HG02571 (cell line): ENCODE measurements at regions not wholly inside any gene's neighbourhood (a gene's known extent, or its start where the extent isn't known, plus 50 kb on each side); places are given as distances from the start of the nearest gene placed in this dataset.

Experiments
- ATAC-seq: cut with Tn5 transposase; IDR thresholded peaks from one replicate; pipeline ENCODE4 v1.9.1; 2021; ENCODE audit warnings: mild to moderate bottlenecking, moderate library complexity; ENCODE audit not compliant: unreplicated experiment

DNA sequence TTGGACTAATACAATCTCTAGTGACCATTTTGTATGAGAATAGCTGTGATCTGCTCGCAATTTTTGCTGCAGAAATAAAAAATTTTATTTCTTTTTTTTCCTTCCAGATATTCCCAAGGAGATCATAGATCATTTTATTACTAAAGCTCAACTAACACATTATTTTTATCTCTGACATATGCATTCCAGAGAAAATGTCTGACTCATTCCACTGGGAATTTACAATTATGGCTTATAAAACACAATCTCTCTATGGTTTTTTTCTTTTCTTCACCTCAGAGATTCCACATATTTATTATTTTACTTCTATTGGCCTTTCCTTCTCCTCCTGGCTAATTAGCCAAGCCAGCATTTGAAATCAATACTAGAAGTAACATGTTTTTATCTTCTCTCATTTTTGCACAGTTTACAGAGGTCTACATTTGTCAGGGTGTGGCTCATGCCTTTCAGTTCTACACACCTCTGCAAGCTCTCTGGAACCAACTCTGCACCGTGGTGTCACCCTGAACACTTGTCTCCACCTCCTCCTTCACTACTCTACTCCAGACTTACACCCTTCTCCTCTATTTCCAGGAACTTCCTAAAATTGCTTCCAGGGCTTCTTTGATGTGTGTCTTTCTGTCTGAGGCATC lies 59.8 kb upstream of the GPM6A start:
- no peak for ATAC-seq

DNA sequence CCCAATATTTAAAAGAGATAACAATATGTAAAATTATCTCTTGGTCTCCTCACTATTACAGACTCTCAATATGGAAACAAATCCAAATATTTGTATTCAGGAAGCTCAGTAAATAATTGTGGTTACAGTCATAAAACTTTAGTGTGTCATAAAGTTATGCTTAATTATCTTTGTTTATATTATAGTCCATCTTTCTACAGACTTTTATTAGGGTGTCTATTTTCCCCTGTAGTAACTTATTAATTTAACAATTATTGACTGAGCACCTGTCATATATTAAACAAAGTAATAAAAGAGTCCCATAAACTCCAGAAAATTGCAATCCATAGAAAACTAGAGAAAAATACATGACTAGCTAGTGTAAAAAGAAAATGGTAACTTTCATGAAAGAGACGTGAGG lies 61.6 kb upstream of the GPM6A start:
- ATAC-seq = no peak

DNA sequence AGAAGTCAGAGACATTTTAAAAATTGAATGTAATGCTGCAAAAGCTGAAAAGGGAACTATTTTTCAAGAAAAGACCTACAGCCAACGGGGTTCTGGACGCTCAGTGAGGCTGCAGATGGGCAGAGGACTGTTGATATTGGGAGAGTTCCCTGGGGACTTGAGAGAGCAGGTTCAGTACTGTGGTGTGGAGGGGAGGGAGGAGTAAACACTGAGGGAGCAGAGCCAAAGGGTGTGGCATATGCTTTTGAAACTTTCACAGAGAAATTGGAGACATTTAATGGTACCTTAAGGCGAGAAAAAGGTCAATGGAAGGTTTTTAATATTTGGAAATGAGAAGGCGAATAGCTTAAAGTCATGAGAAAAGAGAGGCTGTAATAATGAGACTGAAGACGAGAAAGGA lies 62.2 kb upstream of the GPM6A start:
- no peak for ATAC-seq

DNA sequence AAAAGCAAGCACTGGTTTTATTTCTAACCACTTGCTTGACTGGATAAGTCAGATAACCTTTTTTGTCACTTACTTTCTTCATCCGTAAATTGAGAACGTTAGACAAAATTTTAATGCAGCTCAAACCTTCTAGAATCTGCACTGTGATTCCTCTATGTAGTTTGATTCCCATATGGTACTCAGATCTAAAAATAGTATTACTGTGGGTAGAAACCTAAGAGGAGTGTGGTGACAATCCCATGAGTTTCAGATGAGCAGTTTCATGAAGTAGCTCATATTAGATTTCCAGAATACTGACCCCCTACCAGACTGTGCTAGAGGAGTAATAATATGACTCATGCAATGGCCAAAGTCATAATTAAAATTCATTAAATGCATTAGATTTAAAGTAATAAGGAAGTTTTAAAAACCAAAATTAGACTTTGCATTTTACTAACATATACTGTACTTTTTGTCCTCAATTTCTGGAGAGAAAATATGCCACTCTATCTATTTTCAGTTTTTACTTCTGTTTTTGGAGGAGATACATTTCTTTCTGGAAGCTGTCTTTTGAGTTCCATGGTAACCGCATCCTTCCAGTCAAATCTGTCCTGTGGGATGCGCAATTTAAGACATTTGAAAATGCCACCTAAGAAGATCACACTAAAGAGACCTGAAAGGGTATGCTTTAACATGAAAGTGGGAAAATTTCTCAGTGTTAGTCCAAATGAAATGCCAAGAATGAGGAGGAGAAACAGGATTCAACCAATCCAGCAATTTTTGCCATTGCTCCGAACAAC lies 64.1 kb upstream of the GPM6A start:
- ATAC-seq = no peak

DNA sequence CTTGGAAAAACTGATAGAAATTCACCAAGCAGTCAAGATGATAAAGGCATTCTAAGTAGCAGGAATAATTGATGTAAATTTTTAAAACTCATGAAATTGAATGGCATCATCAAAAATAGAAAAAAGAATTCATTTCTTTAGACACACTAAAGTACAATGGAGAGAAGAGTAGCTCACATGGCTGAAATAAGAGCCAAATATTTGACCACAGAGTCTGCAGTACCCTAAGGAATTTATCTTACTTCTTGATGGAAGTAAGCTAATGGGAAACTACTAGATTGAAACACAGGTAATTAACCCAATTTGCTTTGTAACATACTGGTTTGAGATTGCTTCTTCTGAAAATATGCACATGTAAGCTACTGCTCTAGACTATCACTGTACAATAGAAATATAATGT lies 70.8 kb upstream of the GPM6A start:
- ATAC-seq = no peak

DNA sequence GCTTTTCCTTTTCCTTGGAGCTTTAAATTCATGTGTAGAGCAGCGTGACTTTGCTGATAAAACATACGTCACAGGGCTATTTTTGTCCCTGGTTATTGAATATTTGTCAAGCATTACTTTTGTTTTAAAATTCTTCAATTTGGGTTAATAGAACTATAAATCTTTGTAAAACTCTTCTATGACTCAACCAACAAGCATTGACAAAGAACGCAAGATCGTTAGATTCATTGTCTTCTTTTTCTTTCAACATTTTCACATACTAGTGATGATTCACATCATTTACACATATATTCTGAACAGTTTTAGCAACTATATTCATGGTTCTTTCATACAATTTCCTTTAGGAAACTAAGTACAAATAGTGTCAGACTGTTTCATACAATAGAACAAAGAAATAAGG lies 72.0 kb upstream of the GPM6A start:
- no peak for ATAC-seq

DNA sequence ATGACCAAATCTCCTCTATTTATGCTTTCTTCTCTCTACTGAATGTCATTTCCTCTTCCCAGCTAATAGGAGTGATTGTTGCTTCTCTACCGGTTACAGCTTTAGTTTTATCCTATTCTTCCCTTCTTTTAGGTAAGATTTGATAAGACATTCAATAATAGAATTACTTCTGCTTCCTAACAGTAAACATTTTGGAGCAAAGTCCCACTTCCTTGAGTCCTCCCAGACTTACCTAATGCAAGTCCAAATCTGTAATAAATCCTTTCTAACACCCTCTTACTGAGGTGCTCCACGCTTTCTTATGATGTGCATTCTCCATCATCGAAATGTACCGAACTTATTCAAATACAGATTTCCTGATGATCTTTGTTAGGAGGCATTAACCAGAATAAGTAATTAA lies 79.2 kb upstream of the GPM6A start:
- no peak for ATAC-seq

DNA sequence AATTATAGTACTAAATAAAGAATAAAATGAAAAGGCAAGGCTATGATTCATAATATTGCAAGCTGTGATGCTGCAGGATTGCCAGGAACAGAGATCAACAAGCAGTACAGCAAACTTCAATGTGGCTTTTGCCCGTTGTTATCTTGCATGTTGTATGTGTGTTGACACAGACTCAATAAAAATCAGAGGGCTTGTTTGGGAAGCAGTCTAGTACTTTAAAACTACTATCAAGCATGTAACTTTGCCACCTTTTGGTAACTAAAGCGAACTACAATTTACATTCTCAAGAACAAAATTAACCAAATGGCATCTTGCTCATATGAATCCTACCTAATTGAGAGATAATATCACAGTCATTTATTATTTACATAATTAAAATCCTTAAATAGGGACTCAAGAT lies 79.8 kb upstream of the GPM6A start:
- ATAC-seq = no peak

DNA sequence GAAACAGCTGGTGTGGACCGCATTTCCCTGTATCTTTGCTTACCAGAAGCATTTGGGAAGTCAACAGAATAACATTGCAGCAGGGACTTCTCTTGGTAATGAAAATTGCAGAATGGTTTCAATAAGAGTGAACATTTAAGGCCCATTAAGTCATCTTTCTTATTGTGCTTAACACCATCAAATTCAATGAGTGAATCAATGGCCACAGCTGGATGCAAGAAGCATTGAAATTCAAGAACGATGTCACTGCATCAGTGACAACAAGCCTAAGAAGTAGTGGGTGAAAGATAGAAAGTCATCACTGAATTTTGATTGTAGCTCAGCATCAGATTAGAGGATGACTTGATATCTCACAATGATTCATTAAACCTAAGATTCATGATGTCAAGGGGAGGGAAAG lies 93.9 kb upstream of the GPM6A start:
- no peak for ATAC-seq

DNA sequence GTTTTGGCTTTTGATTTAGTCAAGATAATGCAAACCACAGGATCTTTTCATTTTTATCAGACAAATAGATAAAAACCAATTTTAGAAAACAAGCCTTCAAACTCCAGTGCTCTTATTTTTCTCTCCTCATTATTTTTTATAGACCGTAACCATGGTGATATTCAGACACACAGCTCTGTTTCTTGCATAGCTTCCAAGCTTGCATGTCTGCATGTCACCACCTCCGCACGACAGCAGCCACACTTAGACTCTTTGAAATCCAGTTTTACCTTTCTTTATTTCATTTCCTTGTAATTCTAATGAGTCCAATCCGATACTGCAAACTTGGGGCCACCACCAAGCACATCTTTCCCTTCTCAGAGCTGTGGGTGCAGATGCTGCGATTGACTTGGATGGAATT lies 94.3 kb upstream of the GPM6A start:
- no peak for ATAC-seq

DNA sequence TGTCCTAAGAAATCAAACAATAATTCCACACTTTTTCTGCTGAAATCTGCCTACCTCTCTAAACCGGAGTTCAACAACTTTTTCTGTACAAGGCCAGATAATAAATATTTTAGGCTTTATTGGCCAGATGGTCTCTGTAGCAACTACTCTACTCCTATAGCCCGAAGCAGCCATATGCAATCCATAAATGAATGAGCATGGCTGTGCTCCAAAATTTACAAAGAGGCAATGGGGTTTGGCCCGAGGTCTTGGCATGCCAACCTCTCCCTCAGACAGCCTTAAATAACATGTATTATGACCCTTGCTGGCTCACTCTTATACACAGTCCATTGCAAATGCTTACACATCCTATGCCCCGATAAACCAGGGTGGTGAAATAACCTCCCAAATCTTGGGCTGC lies 98.6 kb upstream of the GPM6A start:
- ATAC-seq = no peak

DNA sequence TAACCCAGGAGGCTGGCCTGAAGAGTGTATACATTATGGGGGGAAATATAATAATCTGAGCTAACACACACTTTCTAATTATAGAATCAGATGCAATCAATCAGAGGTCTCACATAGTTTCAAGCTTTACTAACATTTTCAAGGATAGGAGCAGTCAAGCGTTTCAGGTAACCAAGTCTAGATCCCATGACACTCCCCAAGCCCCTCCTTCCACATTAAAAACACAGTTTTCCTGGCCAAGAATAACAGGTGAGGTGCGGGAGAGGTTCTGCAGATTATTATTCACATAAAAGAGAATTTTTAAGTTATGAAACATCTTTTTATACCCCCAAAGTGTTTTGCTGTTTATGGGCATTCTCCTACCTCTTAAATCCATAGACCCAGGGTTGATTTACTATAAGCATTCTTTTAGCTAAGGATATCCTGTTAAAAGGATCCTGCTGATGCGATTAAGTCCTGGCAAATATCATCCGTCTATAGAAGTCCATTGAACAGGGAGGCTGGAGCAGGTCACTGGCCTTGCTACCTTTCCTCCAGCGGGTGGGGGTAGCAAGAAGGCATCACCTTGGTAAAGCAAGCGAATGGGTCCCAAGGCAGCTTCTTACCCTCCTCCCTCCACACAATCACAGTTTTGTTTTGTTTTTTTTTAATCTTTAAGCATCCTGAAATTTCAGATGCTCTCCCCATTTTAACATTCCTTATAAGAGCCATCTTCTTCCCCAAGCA lies 104.7 kb upstream of the GPM6A start:
- no peak for ATAC-seq

DNA sequence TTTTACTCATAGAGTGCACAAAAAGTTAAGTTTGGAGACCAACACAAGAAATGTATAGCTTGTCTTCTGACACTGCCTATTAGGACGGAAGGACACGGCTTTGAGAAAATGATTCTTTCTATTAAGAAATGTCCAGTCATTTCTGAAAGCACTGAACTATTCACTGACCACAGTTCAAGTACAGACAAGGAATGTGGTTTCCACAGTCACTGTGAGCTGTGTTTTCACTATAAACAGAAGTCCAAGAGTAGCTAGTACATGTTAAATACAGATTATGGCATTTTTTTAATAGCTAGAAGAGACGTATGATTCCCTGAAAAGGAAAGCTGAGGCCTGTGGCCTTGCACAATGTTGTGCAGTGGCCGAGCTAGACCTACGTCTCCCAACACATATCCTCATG lies 115.1 kb upstream of the GPM6A start:
- ATAC-seq = no peak

DNA sequence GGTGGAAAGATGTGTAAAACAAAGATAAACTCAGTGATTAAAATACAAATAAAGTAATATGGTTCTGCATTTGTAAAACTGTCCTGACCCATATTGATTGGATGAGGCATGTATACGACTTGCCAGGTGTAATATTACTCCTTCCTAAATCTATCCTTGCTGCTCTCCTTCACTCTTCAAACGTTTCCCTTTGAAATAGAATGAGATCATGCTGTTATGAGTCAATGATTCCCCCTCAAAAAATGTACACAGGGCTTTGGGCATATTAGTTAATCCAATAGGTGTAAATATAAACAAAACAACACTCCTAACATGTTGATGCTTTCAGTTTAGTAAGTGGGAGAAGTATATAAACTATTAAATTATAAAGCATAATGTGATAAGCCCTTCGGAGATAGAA lies 117.4 kb upstream of the GPM6A start:
- no peak for ATAC-seq

DNA sequence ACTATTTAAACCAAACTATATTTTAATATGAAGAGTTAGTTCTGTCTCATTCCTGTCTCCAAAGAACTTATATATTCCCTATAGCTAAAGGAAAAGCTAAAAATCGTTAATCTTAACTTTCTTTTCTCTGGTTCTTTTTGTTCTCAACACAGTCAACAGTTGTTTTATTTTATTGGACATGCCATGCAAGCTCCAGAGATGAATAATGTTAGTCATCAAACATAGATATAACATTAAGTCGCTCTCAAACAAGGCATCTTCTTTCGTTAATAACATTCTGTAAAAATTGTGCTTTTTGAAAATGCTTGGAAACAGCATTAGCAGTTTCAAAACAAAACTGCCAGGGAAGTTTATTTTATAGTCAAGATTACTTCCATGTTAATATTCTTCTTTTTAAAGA lies 117.9 kb upstream of the GPM6A start:
- ATAC-seq = no peak

DNA sequence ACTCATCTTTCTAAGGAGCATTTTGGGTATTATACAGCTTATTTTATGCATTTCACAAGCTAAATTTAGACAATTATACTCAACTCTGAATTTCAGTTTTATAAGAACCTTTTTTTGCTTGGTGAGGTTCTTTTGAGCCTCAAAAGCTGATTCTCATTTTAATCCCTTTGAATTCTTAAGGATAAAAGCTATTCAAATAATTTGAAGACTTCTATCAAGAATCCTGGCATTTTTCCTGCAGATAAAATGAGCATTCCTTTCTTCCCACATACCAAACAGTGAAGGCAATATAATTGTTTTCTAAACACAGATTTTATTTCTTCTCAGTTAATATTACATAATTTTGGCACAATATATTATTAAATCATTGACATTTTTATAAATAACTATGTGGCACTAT lies 118.4 kb upstream of the GPM6A start:
- ATAC-seq = no peak

DNA sequence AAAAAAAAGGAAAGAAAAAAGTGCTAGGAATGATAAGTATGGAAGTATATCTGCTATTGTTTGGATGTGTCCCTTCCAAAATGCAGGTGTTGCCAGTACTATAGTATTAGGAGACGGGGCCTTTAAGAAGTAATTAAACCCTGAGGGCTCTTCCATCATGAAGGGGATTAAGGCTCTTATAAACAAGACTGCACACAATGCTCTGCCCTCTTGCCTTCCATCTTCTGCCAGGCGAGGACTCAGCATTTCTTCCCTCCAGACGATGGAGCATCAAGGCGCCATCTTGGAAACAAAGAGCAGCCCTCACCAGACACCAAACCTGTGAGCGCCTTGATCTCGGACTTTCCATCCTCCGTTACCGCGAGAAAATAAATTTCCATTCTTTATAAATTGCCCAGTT lies 120.1 kb upstream of the GPM6A start:
- no peak for ATAC-seq

DNA sequence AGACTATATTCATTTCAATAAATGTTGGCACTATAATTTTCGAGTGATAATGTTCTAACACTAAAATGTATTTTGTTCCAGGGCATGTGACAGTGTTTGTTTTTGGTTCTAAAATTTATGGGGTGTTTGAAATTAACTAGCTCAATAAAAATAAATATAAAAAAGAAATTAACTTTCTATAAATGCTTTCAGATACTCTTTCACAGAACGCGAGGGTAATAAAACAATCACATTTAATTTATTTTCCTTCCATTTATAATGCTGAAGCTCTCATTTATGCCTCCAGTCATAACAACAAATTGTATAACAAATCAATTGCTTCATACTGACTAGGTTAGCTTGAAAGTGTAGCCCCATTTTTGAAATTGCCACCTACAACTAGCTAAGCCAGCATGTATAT lies 122.4 kb upstream of the GPM6A start:
- no peak for ATAC-seq

DNA sequence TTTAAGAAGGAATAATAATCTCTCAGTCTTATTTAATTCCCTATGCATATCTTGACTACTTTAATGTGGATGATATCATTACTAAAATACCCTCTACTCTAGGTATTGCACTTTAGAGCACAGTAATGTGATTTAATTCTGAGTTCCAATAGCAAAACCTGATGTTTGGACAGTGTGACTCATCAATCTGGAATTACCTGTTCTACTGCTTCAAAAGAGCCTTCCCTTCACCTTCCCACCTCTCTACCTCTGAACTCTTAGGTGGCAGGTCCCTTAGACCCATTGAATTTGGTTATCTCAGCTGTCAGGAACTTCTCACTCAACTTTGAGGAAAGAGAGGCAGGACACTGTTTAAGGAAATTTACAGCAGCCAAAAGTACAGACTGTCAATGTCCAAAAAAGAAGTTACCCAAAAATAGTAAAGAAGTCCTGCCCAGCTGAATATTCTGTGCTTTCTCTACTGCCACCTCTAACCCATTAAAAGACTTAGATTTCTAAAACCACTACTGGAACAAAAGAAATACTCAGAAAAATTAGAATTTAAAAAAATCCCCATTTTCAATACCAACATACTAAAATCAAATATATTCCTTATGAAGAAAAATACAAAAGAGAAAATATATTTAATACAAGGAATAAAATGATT lies 123.1 kb upstream of the GPM6A start:
- ATAC-seq = no peak

DNA sequence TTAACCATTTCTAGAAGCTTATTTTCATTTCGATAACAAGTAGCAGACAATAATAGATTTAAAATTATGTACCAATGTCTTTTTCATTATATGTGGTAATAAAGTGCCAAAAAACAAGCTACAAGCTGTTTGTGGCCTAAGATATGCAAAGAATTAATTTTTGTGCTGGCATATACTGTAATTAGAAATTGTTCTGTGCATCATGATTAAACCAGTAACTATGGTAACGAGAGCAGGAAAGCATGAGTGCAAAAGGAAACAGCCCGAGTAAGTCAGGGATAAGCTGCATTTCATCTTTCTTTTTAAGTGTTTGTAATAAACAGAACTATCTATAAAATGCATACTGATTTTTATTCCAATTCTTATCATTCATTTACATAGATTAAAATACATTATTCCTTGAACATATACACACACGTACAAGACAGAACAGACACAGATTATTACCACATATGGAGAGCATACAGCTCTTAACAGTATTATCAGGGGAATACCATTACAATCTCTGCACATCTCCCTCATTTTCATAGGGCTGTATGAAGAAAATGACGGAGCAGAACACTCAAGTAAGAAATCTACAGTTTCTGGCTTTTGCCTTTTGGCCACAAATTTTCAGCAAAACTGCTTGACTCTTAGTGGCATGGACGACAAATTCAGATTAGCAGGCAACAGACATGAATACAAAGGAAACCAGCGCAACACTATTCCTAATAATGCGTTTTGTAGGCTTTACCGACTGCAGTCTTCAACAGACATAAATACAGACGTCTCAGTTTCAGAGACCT lies 121.3 kb upstream of the WDR17 start:
- ATAC-seq = no peak
